ENCODE measurements at regions not wholly inside any gene's neighbourhood (a gene's known extent, or its start where the extent isn't known, plus 50 kb on each side); places are given as distances from the start of the nearest gene placed in this dataset.
A peak's percentile ranks its signal among the peaks of the same experiment; 100 is the strongest.

- H3K4me2 ChIP-seq (ENCODE audit: low read length, poor library complexity, severe bottlenecking): no peak overlapping the region
- no peaks in the 10 kb centered on the region for H3K27me3 ChIP-seq (ENCODE audit: control insufficient read depth in 1 of 2, insufficient read depth in 1 of 2, low read length in 2 of 2)
- H3K79me1 ChIP-seq (replicated peaks; ENCODE audit: low read length, poor library complexity, severe bottlenecking): no peaks in the 10 kb centered on the region
- H4K91ac ChIP-seq (ENCODE audit: low read length): no peak overlapping the region
- no peak overlapping the region for H3K9ac ChIP-seq (ENCODE audit: low read length)
- no peak overlapping the region for H2AFZ ChIP-seq (ENCODE audit: low read depth, low read length)
- H3K14ac ChIP-seq (ENCODE audit: low read length in 2 of 2): no peak overlapping the region
- WGBS: 74% methylated on average over 5 of the region's 5 CpGs
- peak overlapping the region; percentile 27 for H2AK5ac ChIP-seq (ENCODE audit: low read length, severe bottlenecking)
- no peak overlapping the region for H2BK12ac ChIP-seq (ENCODE audit: low read length in 2 of 2)
- H3K4ac ChIP-seq (ENCODE audit: low read depth in 1 of 2, low read length in 2 of 2): no peak overlapping the region
- no peaks in the 10 kb centered on the region for H3K36me3 ChIP-seq (ENCODE audit: control insufficient read depth in 1 of 2, insufficient read depth in 2 of 2, low read depth in 1 of 2, low read length in 2 of 2)
- H3K4me3 ChIP-seq (ENCODE audit: insufficient read depth in 1 of 2, low read depth in 1 of 2, low read length in 2 of 2): no peak overlapping the region
- H3K4me1 ChIP-seq (ENCODE audit: control insufficient read depth, insufficient read depth, low read depth, low read length): peaks cover 4% of the 10 kb centered on the region
- no peak overlapping the region for H2BK120ac ChIP-seq (ENCODE audit: low read depth, low read length)
- no peak overlapping the region for H3K23ac ChIP-seq (ENCODE audit: low read length in 2 of 2)
- no peak overlapping the region for H2BK15ac ChIP-seq (ENCODE audit: low read depth, poor library complexity, severe bottlenecking)
- no peak overlapping the region for H4K8ac ChIP-seq (ENCODE audit: low read length)
- no peak overlapping the region for H3K18ac ChIP-seq (ENCODE audit: low read depth in 1 of 2, low read length in 2 of 2)
- no peak overlapping the region for H2BK5ac ChIP-seq (ENCODE audit: low read depth, low read length, poor library complexity, severe bottlenecking)
- H3K9me3 ChIP-seq (ENCODE audit: control insufficient read depth, low read length): no peaks in the 10 kb centered on the region
- no peak for DNase-seq
- H3K27ac ChIP-seq (ENCODE audit: low read length, poor library complexity, severe bottlenecking): no peak overlapping the region
Observed at GRCh38 chr12:102549691-102550090, 69.3 kb upstream of the IGF1 start.

DNA sequence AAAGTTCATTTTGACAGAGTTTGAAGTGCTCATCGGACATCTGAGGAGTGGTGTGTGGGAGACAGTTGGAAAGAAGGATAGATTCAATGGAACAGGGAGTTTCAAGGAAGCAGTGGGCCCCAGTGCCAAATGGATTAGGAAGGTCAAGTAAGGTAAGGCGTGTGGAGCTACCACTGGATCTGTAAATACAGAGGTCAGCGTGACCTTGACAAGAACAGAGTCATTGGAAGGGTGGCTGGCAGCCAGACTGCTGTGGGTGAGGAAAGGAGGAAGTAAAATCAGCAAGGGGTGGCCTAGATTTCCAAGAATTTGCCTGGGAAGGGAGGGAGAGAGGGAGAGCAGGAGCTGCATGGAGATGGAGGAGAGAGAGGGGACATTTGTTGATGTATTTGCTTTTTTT, 68.2 kb upstream of the IGF1 start:
- H4K8ac ChIP-seq (ENCODE audit: low read length): no peak overlapping the region
- no peak overlapping the region for H2AK5ac ChIP-seq (ENCODE audit: low read length, severe bottlenecking)
- no peak overlapping the region for H3K4me3 ChIP-seq (ENCODE audit: insufficient read depth in 1 of 2, low read depth in 1 of 2, low read length in 2 of 2)
- WGBS: 54% methylated on average over 3 of the region's 3 CpGs
- no peak overlapping the region for H2AFZ ChIP-seq (ENCODE audit: low read depth, low read length)
- no peaks in the 10 kb centered on the region for H3K36me3 ChIP-seq (ENCODE audit: control insufficient read depth in 1 of 2, insufficient read depth in 2 of 2, low read depth in 1 of 2, low read length in 2 of 2)
- no peaks in the 10 kb centered on the region for H3K27me3 ChIP-seq (ENCODE audit: control insufficient read depth in 1 of 2, insufficient read depth in 1 of 2, low read length in 2 of 2)
- H2BK5ac ChIP-seq (ENCODE audit: low read depth, low read length, poor library complexity, severe bottlenecking): no peak overlapping the region
- H3K18ac ChIP-seq (ENCODE audit: low read depth in 1 of 2, low read length in 2 of 2): no peak overlapping the region
- no peak overlapping the region for H3K23ac ChIP-seq (ENCODE audit: low read length in 2 of 2)
- H2BK120ac ChIP-seq (ENCODE audit: low read depth, low read length): no peak overlapping the region
- no peak overlapping the region for H2BK15ac ChIP-seq (ENCODE audit: low read depth, poor library complexity, severe bottlenecking)
- H3K4me1 ChIP-seq (ENCODE audit: control insufficient read depth, insufficient read depth, low read depth, low read length): peaks cover 4% of the 10 kb centered on the region
- no peak overlapping the region for H3K4me2 ChIP-seq (ENCODE audit: low read length, poor library complexity, severe bottlenecking)
- no peak for DNase-seq
- H3K9ac ChIP-seq (ENCODE audit: low read length): no peak overlapping the region
- no peak overlapping the region for H4K91ac ChIP-seq (ENCODE audit: low read length)
- H3K27ac ChIP-seq (ENCODE audit: low read length, poor library complexity, severe bottlenecking): no peak overlapping the region
- no peak overlapping the region for H3K14ac ChIP-seq (ENCODE audit: low read length in 2 of 2)
- no peaks in the 10 kb centered on the region for H3K9me3 ChIP-seq (ENCODE audit: control insufficient read depth, low read length)
- H3K79me1 ChIP-seq (replicated peaks; ENCODE audit: low read length, poor library complexity, severe bottlenecking): no peaks in the 10 kb centered on the region
- no peak overlapping the region for H2BK12ac ChIP-seq (ENCODE audit: low read length in 2 of 2)
- no peak overlapping the region for H3K4ac ChIP-seq (ENCODE audit: low read depth in 1 of 2, low read length in 2 of 2)

- no peak overlapping the region for H3K9ac ChIP-seq (ENCODE audit: low read length)
- DNase-seq: no peak
- H3K9me3 ChIP-seq (ENCODE audit: control insufficient read depth, low read length): no peaks in the 10 kb centered on the region
- H3K36me3 ChIP-seq (ENCODE audit: control insufficient read depth in 1 of 2, insufficient read depth in 2 of 2, low read depth in 1 of 2, low read length in 2 of 2): no peaks in the 10 kb centered on the region
- no peak overlapping the region for H4K8ac ChIP-seq (ENCODE audit: low read length)
- H2AFZ ChIP-seq (ENCODE audit: low read depth, low read length): no peak overlapping the region
- H2BK5ac ChIP-seq (ENCODE audit: low read depth, low read length, poor library complexity, severe bottlenecking): no peak overlapping the region
- no peak overlapping the region for H2BK15ac ChIP-seq (ENCODE audit: low read depth, poor library complexity, severe bottlenecking)
- no peak overlapping the region for H3K27ac ChIP-seq (ENCODE audit: low read length, poor library complexity, severe bottlenecking)
- H3K27me3 ChIP-seq (ENCODE audit: control insufficient read depth in 1 of 2, insufficient read depth in 1 of 2, low read length in 2 of 2): no peaks in the 10 kb centered on the region
- H4K91ac ChIP-seq (ENCODE audit: low read length): no peak overlapping the region
- no peak overlapping the region for H3K4ac ChIP-seq (ENCODE audit: low read depth in 1 of 2, low read length in 2 of 2)
- peak overlapping the region in 1 of 2 experiments; percentile 28 for H3K18ac ChIP-seq (ENCODE audit: low read depth in 1 of 2, low read length in 2 of 2)
- H3K79me1 ChIP-seq (replicated peaks; ENCODE audit: low read length, poor library complexity, severe bottlenecking): no peaks in the 10 kb centered on the region
- H3K14ac ChIP-seq (ENCODE audit: low read length in 2 of 2): no peak overlapping the region
- no peak overlapping the region for H3K4me2 ChIP-seq (ENCODE audit: low read length, poor library complexity, severe bottlenecking)
- peak overlapping the region; percentile 27 for H2AK5ac ChIP-seq (ENCODE audit: low read length, severe bottlenecking)
- peaks cover 9% of the 10 kb centered on the region for H3K4me1 ChIP-seq (ENCODE audit: control insufficient read depth, insufficient read depth, low read depth, low read length)
- H2BK12ac ChIP-seq (ENCODE audit: low read length in 2 of 2): no peak overlapping the region
- no peak overlapping the region for H3K4me3 ChIP-seq (ENCODE audit: insufficient read depth in 1 of 2, low read depth in 1 of 2, low read length in 2 of 2)
- H3K23ac ChIP-seq (ENCODE audit: low read length in 2 of 2): no peak overlapping the region
- 78% methylated on average over 5 of the region's 5 CpGs for WGBS
- H2BK120ac ChIP-seq (ENCODE audit: low read depth, low read length): no peak overlapping the region
Observed at GRCh38 chr12:102543494-102544485, 63.4 kb upstream of the IGF1 start.

GRCh38 chr12:102542816-102543440, 62.6 kb upstream of the IGF1 start:
- Histone ChIP-seq H3K79me1 (replicated peaks; ENCODE audit: low read length, poor library complexity, severe bottlenecking) (no peaks in the 10 kb centered on the region), H2AFZ (ENCODE audit: low read depth, low read length) (no peak overlapping the region), H3K9me3 (ENCODE audit: control insufficient read depth, low read length) (no peaks in the 10 kb centered on the region), H3K27ac (ENCODE audit: low read length, poor library complexity, severe bottlenecking) (no peak overlapping the region), H3K9ac (ENCODE audit: low read length) (no peak overlapping the region), H3K36me3 (ENCODE audit: control insufficient read depth in 1 of 2, insufficient read depth in 2 of 2, low read depth in 1 of 2, low read length in 2 of 2) (no peaks in the 10 kb centered on the region), H2BK120ac (ENCODE audit: low read depth, low read length) (no peak overlapping the region), H2BK12ac (ENCODE audit: low read length in 2 of 2) (peak overlapping the region in 1 of 2 experiments; percentile 56), H3K23ac (ENCODE audit: low read length in 2 of 2) (no peak overlapping the region), H4K8ac (ENCODE audit: low read length) (no peak overlapping the region), H3K18ac (ENCODE audit: low read depth in 1 of 2, low read length in 2 of 2) (no peak overlapping the region), H2BK15ac (ENCODE audit: low read depth, poor library complexity, severe bottlenecking) (no peak overlapping the region), H3K4me2 (ENCODE audit: low read length, poor library complexity, severe bottlenecking) (no peak overlapping the region), H2BK5ac (ENCODE audit: low read depth, low read length, poor library complexity, severe bottlenecking) (no peak overlapping the region), H3K4ac (ENCODE audit: low read depth in 1 of 2, low read length in 2 of 2) (no peak overlapping the region), H3K4me1 (ENCODE audit: control insufficient read depth, insufficient read depth, low read depth, low read length) (peaks cover 7% of the 10 kb centered on the region), H2AK5ac (ENCODE audit: low read length, severe bottlenecking) (no peak overlapping the region), H3K4me3 (ENCODE audit: insufficient read depth in 1 of 2, low read depth in 1 of 2, low read length in 2 of 2) (no peak overlapping the region), H3K14ac (ENCODE audit: low read length in 2 of 2) (no peak overlapping the region), H3K27me3 (ENCODE audit: control insufficient read depth in 1 of 2, insufficient read depth in 1 of 2, low read length in 2 of 2) (no peaks in the 10 kb centered on the region), H4K91ac (ENCODE audit: low read length) (no peak overlapping the region)
- no peak for DNase-seq
- WGBS: 71% methylated on average over 6 of the region's 6 CpGs

Data from mesenchymal stem cell (in vitro differentiated cells and primary cell).